Panc1 (cell line): ENCODE measurements at regions not wholly inside any gene's neighbourhood (a gene's known extent, or its start where the extent isn't known, plus 50 kb on each side); places are given as distances from the start of the nearest gene placed in this dataset.

Source experiments
- ATAC-seq: fragments of 200-7000 bp; cut with Tn5 transposase; 2 replicates; pipeline ENCODE4 v1.9.1; 2020; ENCODE audit warnings: mild to moderate bottlenecking, moderate library complexity
- BruUV-seq: library from RNA; stranded (reverse); fragments of 400-500 nt; replicated peaks from 2 replicates; lab custom pipeline; 2021; lab: Mats Ljungman, UMichigan
- CTCF ChIA-PET: fragments of 300-600 bp; sonication (Branson Sonifier 250); formaldehyde crosslinking; loops from one replicate; lab custom pipeline; 2022; ENCODE audit warnings: antibody characterized with exemption; lab: Charles Lee
- POLR2A ChIA-PET: fragments of 300-600 bp; sonication (Branson Sonifier 250); formaldehyde crosslinking; loops from one replicate; lab custom pipeline; 2022; ENCODE audit warnings: antibody characterized with exemption; lab: Charles Lee
- DNase-seq: peaks from one replicate; pipeline ENCODE4 v3.0.0-alpha.2; 2010; ENCODE audit warnings: low read depth, low spot score
- H3K27ac ChIP-seq: 2 replicates; pipeline ENCODE4 v1.5.1; 2011; ENCODE audit warnings: mild to moderate bottlenecking, low read length, inconsistent platforms
- H3K27me3 ChIP-seq: fragments of 200-500 bp; sonication (Bioruptor generic); 2 replicates; pipeline ENCODE4 v1.6.0; 2014; ENCODE audit warnings: low read length, inconsistent platforms; ENCODE audit not compliant: control insufficient read depth, insufficient read depth
- H3K36me3 ChIP-seq: fragments of 200-500 bp; sonication (Bioruptor generic); 2 replicates; pipeline ENCODE4 v1.5.1; 2014; ENCODE audit warnings: inconsistent platforms, mild to moderate bottlenecking, low read length, moderate library complexity; ENCODE audit not compliant: control insufficient read depth, insufficient read depth
- H3K4me1 ChIP-seq: 2 replicates; pipeline ENCODE4 v1.5.1; 2011; ENCODE audit warnings: inconsistent platforms, mild to moderate bottlenecking, low read length, moderate library complexity; ENCODE audit not compliant: control insufficient read depth, insufficient read depth
- H3K4me3 ChIP-seq, 2 experiments: 2 replicates each; pipeline ENCODE4 v1.5.1; 2011 to 2012; ENCODE audit warnings: low read depth in 2 of 2, low read length in 2 of 2, mild to moderate bottlenecking in 2 of 2, inconsistent platforms in 1 of 2, moderate library complexity in 1 of 2
- H3K9me3 ChIP-seq: fragments of 200-500 bp; sonication (Bioruptor generic); 2 replicates; pipeline ENCODE4 v1.5.1; 2014; ENCODE audit warnings: low read depth, mild to moderate bottlenecking, inconsistent platforms, low read length, moderate library complexity; ENCODE audit not compliant: control insufficient read depth, insufficient read depth
- POLR2AphosphoS5 ChIP-seq: IDR thresholded peaks from 2 replicates; pipeline ENCODE4 v1.6.1; 2012; ENCODE audit warnings: mild to moderate bottlenecking, low read depth, low read length, moderate library complexity
- SIN3A ChIP-seq: IDR thresholded peaks from 2 replicates; pipeline ENCODE4 v1.6.1; 2012; ENCODE audit warnings: low read depth, mild to moderate bottlenecking, low read length, moderate library complexity, borderline replicate concordance; ENCODE audit not compliant: insufficient read depth
- TCF7L2 ChIP-seq: IDR thresholded peaks from 2 replicates; pipeline ENCODE4 v1.6.1; 2011; ENCODE audit warnings: mild to moderate bottlenecking, low read depth, low read length, inconsistent platforms
- in situ Hi-C: cut with HindIII; loops from 2 replicates; pipeline ENCODE4 v1.10.0; 2016; ENCODE audit warnings: low sequenced_read_pairs, low pct_unique_long_range_greater_than_20kb
- intact Hi-C: fragments of 100-400 bp; cut with micrococcal nuclease; formaldehyde crosslinking; loops from one replicate; pipeline ENCODE4 v1.10.0; 2022; ENCODE audit not compliant: unreplicated experiment
- TF ChIP-seq, protein P1 (sequence below), 2 experiments: IDR thresholded peaks; 2 replicates each; pipeline ENCODE4 v1.6.1; 2011 to 2012; ENCODE audit warnings: low read depth in 2 of 2, control low read depth in 1 of 2, low read length in 1 of 2, mild to moderate bottlenecking in 1 of 2, moderate library complexity in 1 of 2; ENCODE audit not compliant: insufficient read depth in 1 of 2
- TF ChIP-seq, protein P2 (sequence below): fragments of 450-650 bp; IDR thresholded peaks from 2 replicates; pipeline ENCODE4 v1.5.1; 2017; ENCODE audit warnings: mild to moderate bottlenecking

DNA sequence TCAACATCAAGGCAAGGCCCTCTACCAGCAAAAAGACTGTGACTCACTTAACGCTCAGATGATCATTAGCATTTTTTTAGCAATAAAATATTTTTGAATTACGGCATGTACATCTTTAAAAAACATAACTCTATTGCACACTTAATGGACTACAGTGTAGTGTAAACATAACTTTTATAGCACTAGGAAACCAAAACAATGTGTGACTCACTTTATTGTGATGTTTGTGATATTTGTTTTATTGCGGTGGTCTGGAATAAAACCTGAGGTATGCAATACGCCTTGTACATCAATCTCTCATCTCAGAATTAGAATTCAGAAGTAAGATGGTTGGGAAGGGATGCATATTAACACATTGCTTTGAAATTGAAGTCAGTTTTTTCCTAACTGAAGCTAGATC lies 106.9 kb upstream of the PTCH1 start:
- H3K9me3 ChIP-seq = no peaks in the 10 kb centered on the region
- no peaks in the 10 kb centered on the region for H3K4me1 ChIP-seq
- no peak for DNase-seq
- in situ Hi-C loops = no loop called here
- intact Hi-C loops = no loop called here
- H3K36me3 ChIP-seq = no peaks in the 10 kb centered on the region
- no peak overlapping the region for H3K4me3 ChIP-seq
- no peaks in the 10 kb centered on the region for H3K27me3 ChIP-seq
- no TSS peak for BruUV-seq
- TF ChIP-seq, protein P1, sequence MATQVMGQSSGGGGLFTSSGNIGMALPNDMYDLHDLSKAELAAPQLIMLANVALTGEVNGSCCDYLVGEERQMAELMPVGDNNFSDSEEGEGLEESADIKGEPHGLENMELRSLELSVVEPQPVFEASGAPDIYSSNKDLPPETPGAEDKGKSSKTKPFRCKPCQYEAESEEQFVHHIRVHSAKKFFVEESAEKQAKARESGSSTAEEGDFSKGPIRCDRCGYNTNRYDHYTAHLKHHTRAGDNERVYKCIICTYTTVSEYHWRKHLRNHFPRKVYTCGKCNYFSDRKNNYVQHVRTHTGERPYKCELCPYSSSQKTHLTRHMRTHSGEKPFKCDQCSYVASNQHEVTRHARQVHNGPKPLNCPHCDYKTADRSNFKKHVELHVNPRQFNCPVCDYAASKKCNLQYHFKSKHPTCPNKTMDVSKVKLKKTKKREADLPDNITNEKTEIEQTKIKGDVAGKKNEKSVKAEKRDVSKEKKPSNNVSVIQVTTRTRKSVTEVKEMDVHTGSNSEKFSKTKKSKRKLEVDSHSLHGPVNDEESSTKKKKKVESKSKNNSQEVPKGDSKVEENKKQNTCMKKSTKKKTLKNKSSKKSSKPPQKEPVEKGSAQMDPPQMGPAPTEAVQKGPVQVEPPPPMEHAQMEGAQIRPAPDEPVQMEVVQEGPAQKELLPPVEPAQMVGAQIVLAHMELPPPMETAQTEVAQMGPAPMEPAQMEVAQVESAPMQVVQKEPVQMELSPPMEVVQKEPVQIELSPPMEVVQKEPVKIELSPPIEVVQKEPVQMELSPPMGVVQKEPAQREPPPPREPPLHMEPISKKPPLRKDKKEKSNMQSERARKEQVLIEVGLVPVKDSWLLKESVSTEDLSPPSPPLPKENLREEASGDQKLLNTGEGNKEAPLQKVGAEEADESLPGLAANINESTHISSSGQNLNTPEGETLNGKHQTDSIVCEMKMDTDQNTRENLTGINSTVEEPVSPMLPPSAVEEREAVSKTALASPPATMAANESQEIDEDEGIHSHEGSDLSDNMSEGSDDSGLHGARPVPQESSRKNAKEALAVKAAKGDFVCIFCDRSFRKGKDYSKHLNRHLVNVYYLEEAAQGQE (IDR thresholded peaks at IDR 0.05; ENCODE audit: insufficient read depth in 1 of 2, low read depth in 2 of 2, low read length in 1 of 2) = no peak
- no peak for TF ChIP-seq POLR2AphosphoS5
- TF ChIP-seq TCF7L2 = no peak
- no peak for TF ChIP-seq SIN3A
- TF ChIP-seq, protein P2, sequence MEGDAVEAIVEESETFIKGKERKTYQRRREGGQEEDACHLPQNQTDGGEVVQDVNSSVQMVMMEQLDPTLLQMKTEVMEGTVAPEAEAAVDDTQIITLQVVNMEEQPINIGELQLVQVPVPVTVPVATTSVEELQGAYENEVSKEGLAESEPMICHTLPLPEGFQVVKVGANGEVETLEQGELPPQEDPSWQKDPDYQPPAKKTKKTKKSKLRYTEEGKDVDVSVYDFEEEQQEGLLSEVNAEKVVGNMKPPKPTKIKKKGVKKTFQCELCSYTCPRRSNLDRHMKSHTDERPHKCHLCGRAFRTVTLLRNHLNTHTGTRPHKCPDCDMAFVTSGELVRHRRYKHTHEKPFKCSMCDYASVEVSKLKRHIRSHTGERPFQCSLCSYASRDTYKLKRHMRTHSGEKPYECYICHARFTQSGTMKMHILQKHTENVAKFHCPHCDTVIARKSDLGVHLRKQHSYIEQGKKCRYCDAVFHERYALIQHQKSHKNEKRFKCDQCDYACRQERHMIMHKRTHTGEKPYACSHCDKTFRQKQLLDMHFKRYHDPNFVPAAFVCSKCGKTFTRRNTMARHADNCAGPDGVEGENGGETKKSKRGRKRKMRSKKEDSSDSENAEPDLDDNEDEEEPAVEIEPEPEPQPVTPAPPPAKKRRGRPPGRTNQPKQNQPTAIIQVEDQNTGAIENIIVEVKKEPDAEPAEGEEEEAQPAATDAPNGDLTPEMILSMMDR = no peak
- ATAC-seq = no peak
- POLR2A ChIA-PET = interaction anchor here (0.7 kb wide), 1 partner anchor 27 kb away, joined by 3 read pairs; no protein-coding TSS in a partner anchor
- CTCF ChIA-PET = no interaction called here
- H3K27ac ChIP-seq = no peak overlapping the region

DNA sequence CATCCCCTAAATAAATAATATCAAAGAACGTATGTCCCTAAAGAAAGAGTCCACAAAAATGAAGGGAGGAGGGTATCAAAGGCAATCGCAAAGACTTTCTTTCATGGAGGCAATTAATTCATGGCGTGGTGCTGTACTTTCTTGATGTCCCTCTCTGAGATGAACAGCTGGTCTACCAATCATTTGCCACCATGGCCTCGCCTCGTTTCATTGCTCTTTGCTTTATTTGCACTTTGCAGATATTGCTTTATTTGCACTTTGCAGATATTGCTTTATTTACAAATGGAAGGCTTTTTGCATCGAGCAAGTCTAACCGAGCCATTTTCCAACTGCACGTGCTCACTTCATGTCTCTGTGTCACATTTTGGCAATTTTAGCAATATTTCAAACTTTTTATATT lies 104.0 kb upstream of the PTCH1 start:
- no peaks in the 10 kb centered on the region for H3K27me3 ChIP-seq
- no peak overlapping the region for H3K4me3 ChIP-seq
- POLR2A ChIA-PET = no interaction called here
- no peaks in the 10 kb centered on the region for H3K4me1 ChIP-seq
- CTCF ChIA-PET = no interaction called here
- TF ChIP-seq TCF7L2 (no peak), SIN3A (no peak), POLR2AphosphoS5 (no peak)
- TF ChIP-seq, protein P2 = no peak
- TF ChIP-seq, protein P1 (IDR thresholded peaks at IDR 0.05; ENCODE audit: insufficient read depth in 1 of 2, low read depth in 2 of 2, low read length in 1 of 2) = no peak
- ATAC-seq (no peak), DNase-seq (no peak)
- no TSS peak for BruUV-seq
- intact Hi-C loops = no loop called here
- in situ Hi-C loops = no loop called here
- no peaks in the 10 kb centered on the region for H3K36me3 ChIP-seq
- no peak overlapping the region for H3K27ac ChIP-seq
- H3K9me3 ChIP-seq = no peaks in the 10 kb centered on the region
